Calu3 (cell line): ENCODE measurements at regions not wholly inside any gene's neighbourhood (a gene's known extent, or its start where the extent isn't known, plus 50 kb on each side); places are given as distances from the start of the nearest gene placed in this dataset.

Experiments
- BruUV-seq: library from RNA; stranded (reverse); fragments of 400-500 nt; replicated peaks from 2 replicates; lab custom pipeline; 2021; lab: Mats Ljungman, UMichigan
- CTCF ChIA-PET: fragments of 300-600 bp; sonication (Branson Sonifier 250); formaldehyde crosslinking; loops from one replicate; lab custom pipeline; 2022; ENCODE audit warnings: antibody characterized with exemption; lab: Charles Lee
- DNase-seq: peaks from one replicate; pipeline ENCODE4 v3.0.0; 2022
- H3K27ac Mint-ChIP-seq: one replicate; pipeline ENCODE4 v1.8.0; 2022; ENCODE audit warnings: mixed read lengths; ENCODE audit not compliant: unreplicated experiment
- H3K27me3 Mint-ChIP-seq: one replicate; pipeline ENCODE4 v1.8.0; 2022; ENCODE audit warnings: mixed read lengths; ENCODE audit not compliant: unreplicated experiment
- H3K36me3 Mint-ChIP-seq: one replicate; pipeline ENCODE4 v1.8.0; 2022; ENCODE audit warnings: mild to moderate bottlenecking, moderate library complexity, mixed read lengths; ENCODE audit not compliant: insufficient read depth, unreplicated experiment
- H3K4me1 Mint-ChIP-seq: one replicate; pipeline ENCODE4 v1.8.0; 2022; ENCODE audit warnings: mild to moderate bottlenecking, low read depth, mixed read lengths; ENCODE audit not compliant: unreplicated experiment
- H3K4me3 Mint-ChIP-seq: one replicate; pipeline ENCODE4 v1.8.0; 2022; ENCODE audit warnings: mild to moderate bottlenecking, low read depth, moderate library complexity, mixed read lengths; ENCODE audit not compliant: unreplicated experiment
- H3K9me3 Mint-ChIP-seq: one replicate; pipeline ENCODE4 v1.8.0; 2022; ENCODE audit warnings: low read depth, mixed read lengths; ENCODE audit not compliant: unreplicated experiment
- CTCF ChIP-seq: fragments of 200-600 bp; IDR thresholded peaks from one replicate; pipeline ENCODE4 v1.8.0; 2022; ENCODE audit warnings: antibody characterized with exemption; ENCODE audit not compliant: unreplicated experiment
- intact Hi-C: fragments of 100-400 bp; cut with micrococcal nuclease; formaldehyde crosslinking; loops from one replicate; pipeline ENCODE4 v1.10.0; 2022; ENCODE audit not compliant: unreplicated experiment

GRCh38 chr2:404581-404980 lies 116.7 kb upstream of the ALKAL2 start:
- no peak overlapping the region for H3K4me3 Mint-ChIP-seq
- intact Hi-C loops: no loop called here
- H3K9me3 Mint-ChIP-seq: peaks cover 9% of the 10 kb centered on the region
- no peak for DNase-seq
- H3K4me1 Mint-ChIP-seq: no peaks in the 10 kb centered on the region
- H3K36me3 Mint-ChIP-seq: no peaks in the 10 kb centered on the region
- no peaks in the 10 kb centered on the region for H3K27me3 Mint-ChIP-seq
- BruUV-seq: no TSS peak
- CTCF ChIA-PET: no interaction called here
- H3K27ac Mint-ChIP-seq: no peak overlapping the region
- no peak for TF ChIP-seq CTCF

GRCh38 chr2:403682-404081 lies 115.8 kb upstream of the ALKAL2 start:
- CTCF ChIA-PET: no interaction called here

GRCh38 chr2:402721-403120 lies 114.8 kb upstream of the ALKAL2 start:
- Mint-ChIP-seq H3K9me3 (peaks cover 9% of the 10 kb centered on the region), H3K27ac (no peak overlapping the region), H3K4me1 (no peaks in the 10 kb centered on the region), H3K4me3 (no peak overlapping the region), H3K27me3 (no peaks in the 10 kb centered on the region), H3K36me3 (no peaks in the 10 kb centered on the region)
- DNase-seq: no peak
- intact Hi-C loops: no loop called here
- TF ChIP-seq CTCF: no peak
- no TSS peak for BruUV-seq
- CTCF ChIA-PET: no interaction called here

More at GRCh38 chr2:403682-404081, 115.8 kb upstream of the ALKAL2 start:
- no peak for DNase-seq
- no peak for TF ChIP-seq CTCF
- Mint-ChIP-seq H3K27ac (no peak overlapping the region), H3K4me1 (no peaks in the 10 kb centered on the region), H3K9me3 (peaks cover 9% of the 10 kb centered on the region), H3K4me3 (no peak overlapping the region), H3K36me3 (no peaks in the 10 kb centered on the region), H3K27me3 (no peaks in the 10 kb centered on the region)
- BruUV-seq: no TSS peak
- intact Hi-C loops: no loop called here

- Mint-ChIP-seq H3K27me3 (no peaks in the 10 kb centered on the region), H3K4me1 (no peaks in the 10 kb centered on the region), H3K9me3 (peaks cover 9% of the 10 kb centered on the region), H3K4me3 (no peak overlapping the region), H3K36me3 (no peaks in the 10 kb centered on the region), H3K27ac (no peak overlapping the region)
- CTCF ChIA-PET: no interaction called here
- DNase-seq: no peak
- no peak for TF ChIP-seq CTCF
- BruUV-seq: no TSS peak
- intact Hi-C loops: no loop called here
Observed at GRCh38 chr2:402206-402605, 114.3 kb upstream of the ALKAL2 start.
